ENCODE measurements at regions not wholly inside any gene's neighbourhood (a gene's known extent, or its start where the extent isn't known, plus 50 kb on each side); places are given as distances from the start of the nearest gene placed in this dataset.

- intact Hi-C loops (cut with micrococcal nuclease): no loop called here
- no peaks in the 10 kb centered on the region for H3K27me3 Mint-ChIP-seq (ENCODE audit: low read depth)
- no peak overlapping the region for H3K4me3 Mint-ChIP-seq
Measured at GRCh38 chr21:19010251-19010650, 606.7 kb upstream of the TMPRSS15 start.

GRCh38 chr21:19010996-19011395, 607.4 kb upstream of the TMPRSS15 start:
- Mint-ChIP-seq H3K36me3 (ENCODE audit: low read depth) (no peaks in the 10 kb centered on the region), H3K27ac (no peak overlapping the region), H3K9me3 (peaks cover 4% of the 10 kb centered on the region), H3K4me3 (no peak overlapping the region), H3K4me1 (ENCODE audit: low read depth) (no peaks in the 10 kb centered on the region), H3K27me3 (ENCODE audit: low read depth) (no peaks in the 10 kb centered on the region)
- intact Hi-C loops (cut with micrococcal nuclease): no loop called here
- CTCF ChIA-PET: no interaction called here
- DNase-seq: no peak

More at GRCh38 chr21:19010251-19010650, 606.7 kb upstream of the TMPRSS15 start:
- no peak for DNase-seq
- no peaks in the 10 kb centered on the region for H3K36me3 Mint-ChIP-seq (ENCODE audit: low read depth)
- no peak overlapping the region for H3K27ac Mint-ChIP-seq
- H3K4me1 Mint-ChIP-seq (ENCODE audit: low read depth): no peaks in the 10 kb centered on the region
- H3K9me3 Mint-ChIP-seq: peaks cover 4% of the 10 kb centered on the region
- CTCF ChIA-PET: no interaction called here

GRCh38 chr21:19011451-19011850, 607.9 kb upstream of the TMPRSS15 start:
- no peak overlapping the region for H3K4me3 Mint-ChIP-seq
- DNase-seq: no peak
- H3K4me1 Mint-ChIP-seq (ENCODE audit: low read depth): no peaks in the 10 kb centered on the region
- no peaks in the 10 kb centered on the region for H3K27me3 Mint-ChIP-seq (ENCODE audit: low read depth)
- intact Hi-C loops (cut with micrococcal nuclease): no loop called here
- H3K9me3 Mint-ChIP-seq: peaks cover 2% of the 10 kb centered on the region
- H3K27ac Mint-ChIP-seq: no peak overlapping the region
- CTCF ChIA-PET: no interaction called here
- H3K36me3 Mint-ChIP-seq (ENCODE audit: low read depth): no peaks in the 10 kb centered on the region

GRCh38 chr21:19013916-19014315, 610.3 kb upstream of the TMPRSS15 start:
- Mint-ChIP-seq H3K27ac (no peak overlapping the region), H3K9me3 (peaks cover 2% of the 10 kb centered on the region), H3K27me3 (ENCODE audit: low read depth) (no peaks in the 10 kb centered on the region), H3K4me3 (no peak overlapping the region), H3K36me3 (ENCODE audit: low read depth) (no peaks in the 10 kb centered on the region), H3K4me1 (ENCODE audit: low read depth) (no peaks in the 10 kb centered on the region)
- DNase-seq: no peak
- intact Hi-C loops (cut with micrococcal nuclease): no loop called here
- CTCF ChIA-PET: interaction anchor here (0.5 kb wide), 1 partner anchor 17 kb away, joined by 3 read pairs; no protein-coding TSS in a partner anchor

GRCh38 chr21:19018529-19018928, 614.9 kb upstream of the TMPRSS15 start:
- CTCF ChIA-PET: no interaction called here
- no peaks in the 10 kb centered on the region for H3K4me1 Mint-ChIP-seq (ENCODE audit: low read depth)
- H3K27ac Mint-ChIP-seq: no peak overlapping the region
- peaks cover 2% of the 10 kb centered on the region for H3K9me3 Mint-ChIP-seq
- no peak overlapping the region for H3K4me3 Mint-ChIP-seq
- DNase-seq: no peak
- H3K36me3 Mint-ChIP-seq (ENCODE audit: low read depth): no peaks in the 10 kb centered on the region
- intact Hi-C loops (cut with micrococcal nuclease): no loop called here
- H3K27me3 Mint-ChIP-seq (ENCODE audit: low read depth): no peaks in the 10 kb centered on the region

- no peaks in the 10 kb centered on the region for H3K4me1 Mint-ChIP-seq (ENCODE audit: low read depth)
Measured at GRCh38 chr21:19022978-19023377, 619.4 kb upstream of the TMPRSS15 start.

GRCh38 chr21:19026911-19027310, 623.3 kb upstream of the TMPRSS15 start:
- Mint-ChIP-seq H3K27ac (no peak overlapping the region), H3K27me3 (ENCODE audit: low read depth) (no peaks in the 10 kb centered on the region), H3K4me3 (no peak overlapping the region), H3K4me1 (ENCODE audit: low read depth) (no peaks in the 10 kb centered on the region), H3K36me3 (ENCODE audit: low read depth) (no peaks in the 10 kb centered on the region), H3K9me3 (peaks cover 6% of the 10 kb centered on the region)
- intact Hi-C loops (cut with micrococcal nuclease): no loop called here
- CTCF ChIA-PET: no interaction called here
- no peak for DNase-seq

More at GRCh38 chr21:19022978-19023377, 619.4 kb upstream of the TMPRSS15 start:
- intact Hi-C loops (cut with micrococcal nuclease): no loop called here
- CTCF ChIA-PET: no interaction called here
- H3K9me3 Mint-ChIP-seq: peaks cover 4% of the 10 kb centered on the region
- no peaks in the 10 kb centered on the region for H3K36me3 Mint-ChIP-seq (ENCODE audit: low read depth)
- no peak overlapping the region for H3K27ac Mint-ChIP-seq
- no peak overlapping the region for H3K4me3 Mint-ChIP-seq
- no peaks in the 10 kb centered on the region for H3K27me3 Mint-ChIP-seq (ENCODE audit: low read depth)
- DNase-seq: no peak

- H3K27me3 Mint-ChIP-seq (ENCODE audit: low read depth): no peaks in the 10 kb centered on the region
- CTCF ChIA-PET: no interaction called here
- intact Hi-C loops (cut with micrococcal nuclease): no loop called here
- peaks cover 12% of the 10 kb centered on the region for H3K9me3 Mint-ChIP-seq
- H3K4me3 Mint-ChIP-seq: no peak overlapping the region
- no peaks in the 10 kb centered on the region for H3K4me1 Mint-ChIP-seq (ENCODE audit: low read depth)
- H3K36me3 Mint-ChIP-seq (ENCODE audit: low read depth): no peaks in the 10 kb centered on the region
- no peak for DNase-seq
- no peak overlapping the region for H3K27ac Mint-ChIP-seq
Measured at GRCh38 chr21:19029816-19030215, 626.2 kb upstream of the TMPRSS15 start.

- no peaks in the 10 kb centered on the region for H3K27me3 Mint-ChIP-seq (ENCODE audit: low read depth)
- H3K4me1 Mint-ChIP-seq (ENCODE audit: low read depth): no peaks in the 10 kb centered on the region
- CTCF ChIA-PET: no interaction called here
- no peaks in the 10 kb centered on the region for H3K36me3 Mint-ChIP-seq (ENCODE audit: low read depth)
- intact Hi-C loops (cut with micrococcal nuclease): no loop called here
- H3K27ac Mint-ChIP-seq: no peak overlapping the region
- H3K4me3 Mint-ChIP-seq: no peak overlapping the region
- DNase-seq: no peak
- peaks cover 12% of the 10 kb centered on the region for H3K9me3 Mint-ChIP-seq
Measured at GRCh38 chr21:19031953-19032352, 628.4 kb upstream of the TMPRSS15 start.

- no peak overlapping the region for H3K27ac Mint-ChIP-seq
- intact Hi-C loops (cut with micrococcal nuclease): no loop called here
- H3K27me3 Mint-ChIP-seq (ENCODE audit: low read depth): no peaks in the 10 kb centered on the region
- no peaks in the 10 kb centered on the region for H3K36me3 Mint-ChIP-seq (ENCODE audit: low read depth)
- H3K4me1 Mint-ChIP-seq (ENCODE audit: low read depth): no peaks in the 10 kb centered on the region
- DNase-seq: no peak
- H3K9me3 Mint-ChIP-seq: peaks cover 16% of the 10 kb centered on the region
- CTCF ChIA-PET: no interaction called here
- no peak overlapping the region for H3K4me3 Mint-ChIP-seq
Measured at GRCh38 chr21:19034041-19034440, 630.5 kb upstream of the TMPRSS15 start.

- Mint-ChIP-seq H3K27ac (no peak overlapping the region), H3K27me3 (ENCODE audit: low read depth) (no peaks in the 10 kb centered on the region), H3K9me3 (peaks cover 12% of the 10 kb centered on the region), H3K4me1 (ENCODE audit: low read depth) (no peaks in the 10 kb centered on the region), H3K4me3 (no peak overlapping the region), H3K36me3 (ENCODE audit: low read depth) (no peaks in the 10 kb centered on the region)
- intact Hi-C loops (cut with micrococcal nuclease): no loop called here
- CTCF ChIA-PET: no interaction called here
- DNase-seq: no peak
Measured at GRCh38 chr21:19034560-19034959, 631.0 kb upstream of the TMPRSS15 start.

- H3K4me3 Mint-ChIP-seq: no peak overlapping the region
- CTCF ChIA-PET: no interaction called here
- intact Hi-C loops (cut with micrococcal nuclease): no loop called here
- no peaks in the 10 kb centered on the region for H3K4me1 Mint-ChIP-seq (ENCODE audit: low read depth)
- no peak overlapping the region for H3K27ac Mint-ChIP-seq
- no peak for DNase-seq
- no peaks in the 10 kb centered on the region for H3K36me3 Mint-ChIP-seq (ENCODE audit: low read depth)
- no peaks in the 10 kb centered on the region for H3K27me3 Mint-ChIP-seq (ENCODE audit: low read depth)
- H3K9me3 Mint-ChIP-seq: peaks cover 12% of the 10 kb centered on the region
Measured at GRCh38 chr21:19045876-19046275, 642.3 kb upstream of the TMPRSS15 start.

GRCh38 chr21:19048098-19048672, 644.6 kb upstream of the TMPRSS15 start:
- H3K36me3 Mint-ChIP-seq (ENCODE audit: low read depth): no peaks in the 10 kb centered on the region
- intact Hi-C loops (cut with micrococcal nuclease): no loop called here
- H3K9me3 Mint-ChIP-seq: peaks cover 15% of the 10 kb centered on the region
- H3K4me3 Mint-ChIP-seq: no peak overlapping the region
- no peaks in the 10 kb centered on the region for H3K27me3 Mint-ChIP-seq (ENCODE audit: low read depth)
- CTCF ChIA-PET: no interaction called here
- H3K27ac Mint-ChIP-seq: no peak overlapping the region
- DNase-seq: no peak
- H3K4me1 Mint-ChIP-seq (ENCODE audit: low read depth): no peaks in the 10 kb centered on the region

GRCh38 chr21:19049567-19049966, 646.0 kb upstream of the TMPRSS15 start:
- Mint-ChIP-seq H3K36me3 (ENCODE audit: low read depth) (no peaks in the 10 kb centered on the region), H3K27ac (no peak overlapping the region), H3K9me3 (peaks cover 14% of the 10 kb centered on the region), H3K27me3 (ENCODE audit: low read depth) (no peaks in the 10 kb centered on the region), H3K4me1 (ENCODE audit: low read depth) (no peaks in the 10 kb centered on the region), H3K4me3 (no peak overlapping the region)
- no peak for DNase-seq
- intact Hi-C loops (cut with micrococcal nuclease): no loop called here
- CTCF ChIA-PET: no interaction called here

Measured in activated naive CD4-positive, alpha-beta T cell treated with anti-CD3 and anti-CD28 coated beads for 36 hours (primary cell).